Body of pancreas (tissue), 4 donors: ENCODE measurements at regions not wholly inside any gene's neighbourhood (a gene's known extent, or its start where the extent isn't known, plus 50 kb on each side); places are given as distances from the start of the nearest gene placed in this dataset.

ENCODE experiments used
- POLR2A ChIP-seq, 3 donors: fragments of 450-650 bp; IDR thresholded peaks; one replicate each; pipeline ENCODE4 v1.6.1; 2016; ENCODE audit warnings: antibody characterized with exemption in 3 of 3, mild to moderate bottlenecking in 2 of 3
- TF ChIP-seq, protein P1 (sequence below), 7 experiments: fragments of 450-650 bp in 4 of 7; fragments of 200-600 bp in 3 of 7; sonication (generic) in 3 of 7; IDR thresholded peaks; one replicate each; pipeline ENCODE4 v1.5.1; 2016 to 2019; ENCODE audit warnings: antibody characterized with exemption in 7 of 7

DNA sequence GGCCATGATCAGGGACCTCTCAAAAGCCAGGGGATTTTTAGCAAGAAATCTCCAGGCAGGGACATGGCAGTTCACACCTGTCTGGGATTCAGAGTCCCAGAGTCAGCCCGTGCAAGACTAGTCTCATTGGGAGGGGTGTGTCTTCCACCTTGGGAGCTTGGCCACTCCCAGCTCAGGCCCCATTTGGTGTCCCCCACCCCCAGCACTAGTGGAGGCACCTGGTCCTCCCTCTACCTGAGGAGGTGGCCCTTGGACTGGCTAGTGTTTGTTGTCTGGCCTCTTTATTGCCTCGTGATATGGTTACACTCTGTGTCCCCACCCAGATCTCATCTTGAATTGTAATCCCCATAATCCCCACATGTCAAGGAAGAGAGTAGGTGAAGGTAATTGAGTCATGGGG, 140.8 kb upstream of the PHACTR3 start:
- TF ChIP-seq, protein P1, sequence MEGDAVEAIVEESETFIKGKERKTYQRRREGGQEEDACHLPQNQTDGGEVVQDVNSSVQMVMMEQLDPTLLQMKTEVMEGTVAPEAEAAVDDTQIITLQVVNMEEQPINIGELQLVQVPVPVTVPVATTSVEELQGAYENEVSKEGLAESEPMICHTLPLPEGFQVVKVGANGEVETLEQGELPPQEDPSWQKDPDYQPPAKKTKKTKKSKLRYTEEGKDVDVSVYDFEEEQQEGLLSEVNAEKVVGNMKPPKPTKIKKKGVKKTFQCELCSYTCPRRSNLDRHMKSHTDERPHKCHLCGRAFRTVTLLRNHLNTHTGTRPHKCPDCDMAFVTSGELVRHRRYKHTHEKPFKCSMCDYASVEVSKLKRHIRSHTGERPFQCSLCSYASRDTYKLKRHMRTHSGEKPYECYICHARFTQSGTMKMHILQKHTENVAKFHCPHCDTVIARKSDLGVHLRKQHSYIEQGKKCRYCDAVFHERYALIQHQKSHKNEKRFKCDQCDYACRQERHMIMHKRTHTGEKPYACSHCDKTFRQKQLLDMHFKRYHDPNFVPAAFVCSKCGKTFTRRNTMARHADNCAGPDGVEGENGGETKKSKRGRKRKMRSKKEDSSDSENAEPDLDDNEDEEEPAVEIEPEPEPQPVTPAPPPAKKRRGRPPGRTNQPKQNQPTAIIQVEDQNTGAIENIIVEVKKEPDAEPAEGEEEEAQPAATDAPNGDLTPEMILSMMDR (IDR thresholded peaks at IDR 0.05), result no peak
- TF ChIP-seq POLR2A (IDR thresholded peaks at IDR 0.05), result no peak
